ENCODE measurements at regions not wholly inside any gene's neighbourhood (a gene's known extent, or its start where the extent isn't known, plus 50 kb on each side); places are given as distances from the start of the nearest gene placed in this dataset.
"Not testable (repeated sequence)": the region's sequence is repeated elsewhere in the genome, so short reads cannot be mapped to it uniquely, and the experiment has no call there.

DNA sequence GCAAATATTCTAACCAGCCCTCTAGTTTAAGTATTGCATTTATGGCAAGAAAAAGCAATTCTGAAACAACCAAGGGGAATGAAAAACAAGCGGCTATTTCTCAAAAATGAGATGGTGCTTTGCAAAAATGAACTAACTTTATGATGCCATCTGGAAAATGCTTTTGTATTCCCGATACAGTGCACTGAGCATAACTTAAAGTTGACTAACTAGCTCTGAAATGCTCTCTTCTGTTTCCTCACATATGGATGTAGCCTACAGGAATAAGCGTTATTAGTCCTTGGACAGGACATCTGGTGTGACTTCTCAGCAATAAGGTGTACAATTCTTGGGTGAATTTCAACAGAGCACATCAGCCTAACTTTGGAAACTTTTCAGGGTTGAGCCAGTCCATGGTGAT lies 228.2 kb upstream of the DDI1 start:
- DNase-seq, result no peak

DNA sequence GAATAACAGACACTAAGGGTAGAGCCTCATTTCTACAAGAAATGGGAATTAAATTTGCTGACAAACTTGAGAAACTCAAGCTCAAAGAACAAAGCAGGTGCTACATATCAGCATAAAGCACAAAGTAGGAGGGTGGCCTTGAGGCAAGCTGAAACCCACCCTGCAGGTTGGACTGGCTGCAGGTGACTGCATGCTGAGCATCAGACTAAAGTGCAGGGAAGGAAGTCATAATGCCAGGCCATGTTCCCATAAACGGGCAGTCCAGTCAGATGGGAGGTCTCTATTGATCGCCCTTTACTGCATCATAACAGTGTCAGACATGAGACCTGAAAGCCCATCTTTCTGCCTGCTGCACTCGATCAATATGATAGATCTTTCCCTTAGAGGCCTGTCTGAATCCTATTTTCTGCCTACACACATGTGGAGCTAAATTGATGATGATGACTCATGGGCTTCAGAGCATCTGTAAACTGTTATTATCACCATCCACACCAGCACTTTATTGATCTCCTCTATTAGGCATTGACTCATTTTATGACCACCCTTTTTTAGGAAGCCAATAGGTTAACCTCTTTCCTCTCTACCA lies 224.5 kb upstream of the DDI1 start:
- no peak for DNase-seq

DNA sequence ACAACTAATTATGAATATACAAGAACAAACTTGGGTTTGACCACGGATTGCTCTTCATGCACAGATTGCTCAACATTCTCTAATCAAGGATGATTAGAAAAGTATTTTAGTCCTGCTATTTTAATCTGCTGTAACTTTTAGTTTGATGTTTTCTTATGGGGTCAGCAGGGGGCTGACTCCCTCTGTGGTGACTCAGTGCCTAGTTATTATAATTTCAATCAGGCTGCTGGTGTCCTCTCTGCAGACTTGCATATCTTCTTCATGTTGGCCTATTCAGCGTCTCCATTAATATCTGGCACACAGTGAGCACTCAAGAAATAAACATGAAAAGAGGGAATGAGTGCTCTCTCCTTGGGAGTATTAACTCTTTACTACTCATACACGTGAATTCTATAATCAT lies 223.8 kb upstream of the DDI1 start:
- no peak for DNase-seq

DNA sequence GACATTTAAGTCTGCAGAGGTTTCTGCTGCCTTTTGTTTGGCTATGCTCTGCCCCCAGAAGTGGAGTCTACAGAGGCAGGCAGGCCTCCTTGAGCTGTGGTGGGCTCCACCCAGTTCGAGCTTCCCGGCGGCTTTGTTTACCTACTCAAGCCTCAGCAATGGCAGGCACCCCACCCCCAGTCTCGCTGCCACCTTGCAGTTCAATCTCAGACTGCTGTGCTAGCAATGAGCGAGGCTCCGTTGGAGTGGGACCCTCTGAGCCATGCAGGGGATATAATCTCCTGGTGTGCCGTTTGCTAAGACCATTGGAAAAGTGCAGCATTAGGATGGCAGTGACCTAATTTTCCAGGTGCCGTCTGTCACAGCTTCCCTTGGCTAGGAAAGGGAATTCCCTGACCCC lies 216.1 kb upstream of the DDI1 start:
- not testable (repeated sequence) for DNase-seq

DNA sequence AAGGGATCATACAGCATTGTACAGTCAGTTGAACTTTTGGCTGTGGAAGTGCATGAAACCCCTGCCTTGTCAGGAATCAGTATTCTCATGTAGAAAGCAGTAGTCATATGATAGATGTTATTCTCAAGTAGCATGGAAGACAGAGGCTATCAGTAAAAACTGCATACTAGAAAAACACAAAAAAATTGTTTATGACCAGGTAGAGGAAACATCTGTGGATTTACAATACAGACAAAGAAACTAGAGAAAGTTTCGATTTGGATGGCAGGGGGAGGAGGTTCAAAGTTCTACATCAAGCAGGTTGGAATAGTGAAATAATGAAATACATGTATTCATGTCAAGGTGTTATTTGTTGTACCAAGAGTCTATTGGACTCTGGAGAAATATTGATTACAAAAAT lies 212.3 kb upstream of the DDI1 start:
- DNase-seq, result no peak

DNA sequence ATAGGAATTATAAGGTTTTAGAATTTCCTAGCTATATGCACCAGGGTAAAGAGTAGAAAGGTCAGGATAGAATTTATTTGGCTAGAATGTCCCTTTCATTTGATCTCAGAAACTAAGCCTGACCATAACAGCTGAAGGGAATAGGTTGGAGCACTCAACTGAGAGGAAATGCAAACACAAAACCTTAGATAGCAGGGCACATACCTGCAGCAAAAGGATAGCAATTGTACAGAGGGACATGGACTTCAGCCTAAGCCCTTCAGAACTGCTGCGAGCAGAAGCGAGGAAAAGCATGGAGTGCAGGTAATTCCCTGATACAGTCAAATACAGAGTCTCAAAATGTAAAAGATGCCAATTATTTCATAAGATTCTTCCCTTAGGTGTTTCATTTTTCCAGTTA lies 211.0 kb upstream of the DDI1 start:
- DNase-seq, result no peak

DNA sequence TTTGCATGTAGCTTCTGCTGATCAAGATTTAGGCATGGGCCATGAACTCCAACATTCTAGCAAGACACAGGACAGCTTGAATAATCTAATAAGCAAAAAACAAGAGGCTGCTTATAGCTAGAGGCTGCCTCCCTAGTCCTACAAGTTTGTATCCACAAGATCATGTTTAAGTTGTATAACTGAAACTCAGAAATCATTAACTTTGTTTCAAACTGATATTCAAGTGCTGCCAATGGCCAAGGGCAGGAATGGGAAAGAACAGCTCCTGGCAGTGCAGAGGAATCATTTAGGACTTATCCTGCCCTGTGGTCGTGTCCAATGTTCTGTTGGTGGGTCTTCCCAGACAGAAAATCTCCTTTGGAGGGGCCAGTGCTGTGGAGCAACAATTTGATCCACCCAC lies 209.6 kb upstream of the DDI1 start:
- DNase-seq, result no peak

DNA sequence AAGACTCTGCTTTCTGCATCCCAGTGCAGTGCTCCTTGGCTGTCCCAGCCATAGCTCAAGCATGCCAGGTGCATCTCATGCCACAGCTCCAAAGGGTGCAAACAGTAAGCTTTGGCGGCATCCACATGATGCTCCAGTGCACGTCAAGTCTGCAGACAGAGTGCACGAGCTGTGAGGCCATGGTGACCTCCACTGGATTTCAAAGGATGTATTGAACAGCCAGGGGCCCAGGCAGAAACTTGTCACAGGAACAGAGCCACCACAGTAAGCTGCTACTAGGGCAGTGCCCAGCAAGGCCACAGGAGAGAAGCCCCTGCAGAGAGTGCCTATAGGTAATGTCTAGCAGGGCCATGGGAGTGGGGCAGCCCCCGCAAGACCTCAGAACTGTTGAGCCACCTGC lies 206.8 kb upstream of the DDI1 start:
- no peak for DNase-seq

DNA sequence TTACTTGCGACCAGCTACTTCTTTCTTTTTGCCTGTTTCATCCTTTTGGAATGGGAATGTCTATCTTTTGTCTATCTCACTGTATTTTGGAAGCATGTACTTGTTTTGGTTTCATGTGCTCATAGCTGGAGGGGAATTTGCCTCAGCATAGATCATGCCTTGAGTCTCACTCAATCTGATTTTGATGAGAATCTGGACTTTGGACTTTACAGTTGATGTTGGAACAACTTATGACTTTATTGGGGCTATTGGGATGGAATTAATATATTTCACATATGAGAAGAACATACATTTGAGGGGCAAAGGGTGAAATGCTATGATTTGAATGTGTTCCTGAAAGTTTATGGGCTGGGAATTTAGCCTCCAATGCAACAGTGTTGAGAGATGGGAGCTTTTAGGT lies 206.2 kb upstream of the DDI1 start:
- no peak for DNase-seq

DNA sequence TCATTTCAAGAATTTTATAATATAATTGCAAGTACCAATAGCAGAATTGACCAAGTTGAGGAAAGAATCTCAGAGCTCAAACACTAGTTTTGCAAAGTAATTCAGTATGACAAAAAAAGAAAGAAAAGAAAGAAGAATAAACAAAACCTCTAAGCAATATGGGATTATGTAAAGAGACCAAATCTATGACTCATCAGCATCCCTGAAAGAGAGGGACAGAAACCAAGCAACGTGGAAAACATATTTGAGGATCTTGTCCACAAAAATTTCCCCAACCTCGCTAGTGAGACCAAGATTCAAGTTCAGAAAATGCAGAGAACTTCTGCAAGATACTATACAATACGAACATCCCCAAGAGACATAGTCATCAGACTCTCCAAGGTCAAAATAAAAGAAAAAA lies 203.7 kb upstream of the DDI1 start:
- no peak for DNase-seq

DNA sequence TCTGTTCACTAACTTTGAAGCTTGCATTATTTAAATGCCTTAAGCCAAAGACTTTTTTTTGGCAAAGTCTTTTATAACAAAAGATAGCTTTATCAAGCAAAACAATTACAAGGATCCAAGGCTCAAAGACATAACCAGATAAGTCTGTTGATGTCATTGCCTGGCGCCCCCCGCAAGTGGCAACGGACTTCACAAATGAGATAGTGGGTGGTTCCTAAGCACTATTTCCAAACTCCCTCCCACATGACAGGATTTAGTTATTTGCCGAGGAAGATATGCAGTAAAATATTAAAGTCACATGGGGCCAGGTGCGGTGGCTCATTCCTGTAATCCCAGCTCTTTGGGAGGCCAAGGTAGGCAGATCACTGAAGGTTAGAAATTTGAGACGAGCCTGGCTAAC lies 194.2 kb upstream of the DDI1 start:
- DNase-seq, result no peak

DNA sequence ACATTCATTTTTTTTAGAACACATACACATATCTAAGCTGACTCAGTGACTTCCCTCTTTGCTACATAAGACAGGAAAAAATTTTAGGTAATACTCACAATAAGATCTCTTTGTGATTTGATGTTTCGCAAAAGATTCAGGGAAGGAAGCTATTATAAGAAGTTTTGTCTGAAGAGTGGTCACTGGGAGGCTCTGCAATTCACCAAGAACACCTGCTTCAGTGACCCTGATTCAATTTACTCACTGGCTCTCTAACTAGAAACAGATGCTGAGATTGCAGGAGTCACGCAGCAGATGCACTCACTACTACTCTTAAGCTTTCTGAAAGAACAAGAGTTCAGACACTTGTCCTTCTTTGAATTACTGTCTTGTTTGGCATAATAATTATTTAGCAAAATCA lies 193.6 kb upstream of the DDI1 start:
- DNase-seq, result no peak

DNA sequence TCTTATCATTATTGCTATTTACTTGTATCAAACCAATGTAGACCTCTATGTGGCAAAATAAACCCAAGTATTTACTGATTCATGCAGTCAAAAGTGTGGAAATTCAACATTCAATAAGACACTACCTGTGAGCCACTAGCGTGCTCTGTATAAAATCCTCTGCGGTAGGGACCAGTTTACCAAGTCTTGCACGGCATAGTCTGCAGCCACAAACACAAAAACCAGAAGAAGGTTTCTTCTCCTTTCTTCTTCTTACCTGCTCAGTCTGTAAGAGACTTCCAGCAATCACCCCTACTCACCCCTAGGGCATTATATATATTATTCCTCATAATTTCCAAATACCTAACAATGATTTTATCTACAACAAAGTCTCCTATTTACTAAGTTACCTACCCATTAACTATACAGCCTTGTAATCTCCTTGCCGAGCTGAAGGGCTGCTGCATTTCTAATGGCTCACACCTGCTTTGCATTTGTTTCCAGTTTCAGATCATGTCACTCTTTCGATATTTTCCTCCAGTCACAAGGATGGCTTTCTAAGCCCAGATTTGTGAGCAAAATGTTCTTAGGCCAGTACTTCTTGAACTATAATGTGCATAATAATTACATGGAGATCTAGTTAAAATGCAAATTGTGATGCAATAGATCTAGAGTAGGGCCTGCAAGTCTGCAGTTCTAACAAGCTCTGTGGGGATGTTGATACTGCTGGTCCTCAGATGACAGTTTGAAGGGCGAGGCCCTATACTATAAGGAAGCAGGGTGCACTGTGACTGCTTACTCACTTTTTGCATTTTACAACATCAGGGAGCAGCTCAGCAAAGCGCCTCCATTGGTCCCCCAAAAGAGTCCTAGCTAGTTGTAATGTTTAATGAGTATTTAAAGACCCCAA lies 191.9 kb upstream of the DDI1 start:
- no peak for DNase-seq

DNA sequence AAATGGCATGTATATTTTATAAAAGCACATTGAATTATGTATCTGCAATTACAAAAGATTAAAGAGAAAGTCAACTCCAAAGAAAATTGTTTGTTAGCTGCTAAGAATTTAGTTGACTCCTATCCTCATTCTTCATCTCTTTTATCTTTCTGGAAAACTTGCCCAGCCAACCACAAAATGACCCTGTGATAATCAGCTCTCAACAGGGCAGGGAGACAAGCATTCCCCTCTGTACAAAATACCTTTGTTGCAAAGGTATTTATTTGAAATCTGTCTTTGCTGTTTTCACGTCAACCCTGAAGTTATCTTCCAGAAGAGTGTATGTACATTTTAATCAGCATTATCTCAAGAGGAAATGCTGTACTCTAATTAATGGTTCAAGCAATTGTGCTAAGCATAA lies 191.1 kb upstream of the DDI1 start:
- DNase-seq, result no peak

DNA sequence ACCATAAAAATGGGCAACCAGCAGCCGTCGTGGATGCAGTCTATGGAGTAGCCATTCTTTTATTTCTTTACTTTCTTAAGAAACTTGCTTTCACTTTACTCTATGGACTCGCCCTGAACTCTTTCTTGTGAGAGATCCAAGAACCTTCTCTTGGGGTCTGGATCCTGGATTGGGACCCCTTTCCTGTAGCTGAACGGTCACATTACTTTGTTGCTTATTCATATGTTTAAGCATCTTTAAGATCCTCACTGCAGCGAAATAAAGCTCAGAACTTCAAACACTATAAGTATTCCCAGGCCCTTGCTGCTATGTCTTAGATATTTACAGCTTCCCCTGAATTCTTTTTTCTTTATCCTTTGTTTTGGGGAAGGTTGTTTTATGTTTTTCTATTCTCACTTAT lies 187.8 kb upstream of the DDI1 start:
- no peak for DNase-seq

DNA sequence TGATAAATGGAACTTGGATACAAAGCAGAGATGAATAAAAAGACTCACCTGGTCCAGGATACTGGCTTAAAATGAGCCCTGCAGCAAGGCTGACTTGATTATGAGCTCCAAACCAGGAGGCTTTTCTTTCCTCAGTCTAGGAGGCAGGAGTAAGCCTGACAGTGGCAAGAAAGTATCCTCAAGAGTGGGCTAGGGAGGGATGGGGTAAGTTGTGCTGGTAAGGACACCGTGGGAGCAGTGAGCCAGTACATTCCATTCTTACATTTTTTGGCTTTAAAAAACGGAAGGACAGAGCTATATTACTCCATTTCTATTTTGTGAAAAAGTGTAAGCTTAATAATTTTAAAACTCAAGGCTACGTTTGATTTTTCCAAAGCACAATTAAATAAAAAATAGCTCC lies 187.1 kb upstream of the DDI1 start:
- no peak for DNase-seq

DNA sequence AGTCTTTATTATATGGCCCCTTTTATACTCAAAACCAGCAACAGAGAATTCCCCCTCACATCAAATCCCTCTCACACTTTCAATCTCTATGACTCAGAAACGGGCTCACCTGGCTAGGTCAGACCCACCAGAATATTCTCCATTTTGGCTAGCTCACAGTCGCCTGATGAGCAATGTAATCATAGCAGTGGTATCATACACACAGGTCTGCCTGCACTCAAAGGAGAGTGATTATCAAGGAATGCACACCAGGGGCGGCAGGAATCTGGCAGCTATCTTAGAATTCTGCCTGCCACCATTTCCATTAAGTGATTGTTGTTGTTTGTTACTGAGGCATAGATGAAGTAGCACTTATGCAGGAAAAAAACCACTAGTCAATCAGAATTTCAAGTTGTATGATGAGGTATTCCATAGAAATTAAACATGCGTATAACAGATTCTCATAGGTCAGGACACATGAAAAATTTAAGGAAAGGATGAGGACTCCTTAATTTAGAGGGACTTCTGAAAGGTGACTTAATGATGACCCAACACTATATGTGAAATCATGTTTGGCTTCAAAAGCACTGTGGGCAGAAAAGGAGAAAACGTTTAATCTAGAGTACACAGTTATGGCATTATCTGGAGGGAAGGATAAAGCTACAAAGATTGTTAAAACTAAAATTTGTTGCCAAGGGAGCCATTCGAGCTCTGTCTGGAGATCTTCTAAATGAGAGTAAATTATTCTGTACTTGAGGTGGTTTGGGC lies 185.8 kb upstream of the DDI1 start:
- DNase-seq, result no peak

DNA sequence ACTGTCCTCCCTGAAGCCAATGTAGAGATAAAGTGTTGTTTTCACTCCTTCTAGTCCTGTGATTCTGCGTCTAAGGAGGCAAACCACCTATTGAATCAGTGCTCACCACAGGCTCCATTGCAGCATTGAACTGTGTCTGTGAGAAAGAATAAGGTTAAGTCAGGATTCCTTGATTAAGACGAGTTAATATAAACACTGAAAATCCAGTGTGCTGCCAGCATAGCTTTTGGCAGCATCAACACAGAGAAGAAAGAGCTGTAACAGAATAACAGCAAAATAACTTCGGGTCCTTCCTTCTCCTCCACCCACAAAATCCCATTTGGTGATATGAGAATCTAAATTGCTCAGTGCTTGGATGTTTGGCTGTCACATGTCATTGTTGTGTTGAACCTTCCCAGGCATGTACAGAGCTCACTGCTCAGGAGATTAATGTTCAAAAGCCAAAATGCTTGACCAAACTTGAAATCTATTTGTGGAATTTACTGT lies 185.2 kb upstream of the DDI1 start:
- DNase-seq, result no peak
